GM06990 (cell line): ENCODE measurements at regions not wholly inside any gene's neighbourhood (a gene's known extent, or its start where the extent isn't known, plus 50 kb on each side); places are given as distances from the start of the nearest gene placed in this dataset.

Experiments
- DNase-seq: peaks from one replicate; pipeline ENCODE4 v3.0.0-alpha.2; 2011; ENCODE audit not compliant: insufficient read length; ENCODE audit errors: extremely low read depth
- H3K27me3 ChIP-seq: replicated peaks from 2 replicates; pipeline ENCODE4 v1.6.0; 2011; ENCODE audit warnings: low read length; ENCODE audit not compliant: control insufficient read depth, insufficient read depth
- H3K36me3 ChIP-seq: 2 replicates; pipeline ENCODE4 v1.5.1; 2011; ENCODE audit warnings: low read length; ENCODE audit not compliant: control insufficient read depth, insufficient read depth
- H3K4me3 ChIP-seq: replicated peaks from 2 replicates; pipeline ENCODE4 v1.5.1; 2011; ENCODE audit warnings: low read depth, mild to moderate bottlenecking, control low read depth, low read length
- CTCF ChIP-seq: IDR thresholded peaks from 2 replicates; pipeline ENCODE4 v1.5.1; 2011; ENCODE audit warnings: low read length, control low read depth, mild to moderate bottlenecking, inconsistent platforms; ENCODE audit not compliant: insufficient read depth, poor library complexity, severe bottlenecking

GRCh38 chr20:48530957-48531356, 296.8 kb downstream of the PREX1 start:
- Histone ChIP-seq H3K27me3 (no peaks in the 10 kb centered on the region; the same call in 1 of the 2 replicates), H3K4me3 (no peak overlapping the region), H3K36me3 (no peaks in the 10 kb centered on the region)
- no peak for DNase-seq
- TF ChIP-seq CTCF, result no peak

GRCh38 chr20:48528346-48528745, 299.5 kb downstream of the PREX1 start:
- H3K4me3 ChIP-seq, result no peak overlapping the region
- TF ChIP-seq CTCF, result no peak
- H3K36me3 ChIP-seq, result no peaks in the 10 kb centered on the region
- no peak for DNase-seq
- H3K27me3 ChIP-seq, result no peaks in the 10 kb centered on the region; the same call in 1 of the 2 replicates

- H3K36me3 ChIP-seq, result no peaks in the 10 kb centered on the region
- DNase-seq, result no peak
- no peak for TF ChIP-seq CTCF
- H3K27me3 ChIP-seq, result no peaks in the 10 kb centered on the region; the same call in 1 of the 2 replicates
- no peak overlapping the region for H3K4me3 ChIP-seq
Measured at GRCh38 chr20:48527771-48528170, 300.0 kb downstream of the PREX1 start.

- H3K27me3 ChIP-seq, result no peaks in the 10 kb centered on the region; the same call in 1 of the 2 replicates
- H3K36me3 ChIP-seq, result no peaks in the 10 kb centered on the region
- H3K4me3 ChIP-seq, result no peak overlapping the region
- DNase-seq, result no peak
- TF ChIP-seq CTCF, result no peak
Measured at GRCh38 chr20:48526936-48527335, 300.9 kb downstream of the PREX1 start.

GRCh38 chr20:48525400-48525799, 302.4 kb downstream of the PREX1 start:
- TF ChIP-seq CTCF, result no peak
- H3K4me3 ChIP-seq, result no peak overlapping the region
- H3K36me3 ChIP-seq, result no peaks in the 10 kb centered on the region
- no peak for DNase-seq
- H3K27me3 ChIP-seq, result no peaks in the 10 kb centered on the region; the same call in 1 of the 2 replicates

GRCh38 chr20:48524582-48524981, 303.2 kb downstream of the PREX1 start:
- no peaks in the 10 kb centered on the region for H3K36me3 ChIP-seq
- no peak for DNase-seq
- H3K27me3 ChIP-seq, result no peaks in the 10 kb centered on the region; the same call in 1 of the 2 replicates
- no peak for TF ChIP-seq CTCF
- no peak overlapping the region for H3K4me3 ChIP-seq
